Spleen (tissue), 11 donors: ENCODE measurements at regions not wholly inside any gene's neighbourhood (a gene's known extent, or its start where the extent isn't known, plus 50 kb on each side); places are given as distances from the start of the nearest gene placed in this dataset.

Experiments used
- DNase-seq: peaks from one replicate; pipeline ENCODE4 v3.0.0-alpha.2; 2020
- H3K27ac ChIP-seq, 8 donors: fragments of 200-600 bp; sonication (generic) in 7 of 8; 1 replicate in 4 of 8; 2 replicates in 4 of 8; pipeline versions ENCODE4 v1.5.0 to v1.8.0; 2016 to 2021; ENCODE audit warnings: inconsistent platforms in 4 of 8, mild to moderate bottlenecking in 4 of 8, moderate library complexity in 1 of 8
- H3K27me3 ChIP-seq, 7 donors: fragments of 200-600 bp; sonication (generic) in 6 of 7; replicated peaks in 1 of 7; 1 replicate in 4 of 7; 2 replicates in 3 of 7; pipeline versions ENCODE4 v1.5.0 to v1.8.0; 2016 to 2021; ENCODE audit warnings: inconsistent platforms in 3 of 7, mild to moderate bottlenecking in 1 of 7
- H3K36me3 ChIP-seq, 6 donors: fragments of 200-600 bp; sonication (generic) in 5 of 6; 1 replicate in 4 of 6; 2 replicates in 2 of 6; pipeline versions ENCODE4 v1.5.0 to v1.8.0; 2016 to 2021; ENCODE audit warnings: inconsistent platforms in 2 of 6
- H3K4me1 ChIP-seq, 6 donors: fragments of 200-600 bp; sonication (generic) in 5 of 6; 1 replicate in 3 of 6; 2 replicates in 3 of 6; pipeline versions ENCODE4 v1.5.0 to v1.8.0; 2016 to 2021; ENCODE audit warnings: inconsistent platforms in 3 of 6
- H3K4me3 ChIP-seq, 8 donors: fragments of 200-600 bp; sonication (generic) in 7 of 8; 1 replicate in 4 of 8; 2 replicates in 4 of 8; pipeline versions ENCODE4 v1.5.0 to v1.8.0; 2016 to 2021; ENCODE audit warnings: inconsistent platforms in 4 of 8, mild to moderate bottlenecking in 4 of 8, moderate library complexity in 2 of 8
- H3K9me3 ChIP-seq, 8 donors: fragments of 200-600 bp; sonication (generic) in 7 of 8; 1 replicate in 4 of 8; 2 replicates in 4 of 8; pipeline versions ENCODE4 v1.5.0 to v1.8.0; 2016 to 2021; ENCODE audit warnings: inconsistent platforms in 4 of 8
- CTCF ChIP-seq, 11 experiments: fragments of 200-600 bp in 7 of 11; fragments of 450-650 bp in 4 of 11; sonication (generic) in 4 of 11; IDR thresholded peaks in 8 of 11; conservative IDR thresholded peaks in 3 of 11; 1 replicate in 7 of 11; 2 replicates in 4 of 11; pipeline versions ENCODE4 v1.4.0 to v1.8.0; 2016 to 2021; ENCODE audit warnings: antibody characterized with exemption in 11 of 11, inconsistent platforms in 4 of 11, mild to moderate bottlenecking in 1 of 11
- POLR2A ChIP-seq, 3 donors: fragments of 450-650 bp; IDR thresholded peaks; one replicate each; pipeline ENCODE4 v1.5.1; 2017; ENCODE audit warnings: antibody characterized with exemption in 3 of 3, mild to moderate bottlenecking in 1 of 3
- POLR2AphosphoS5 ChIP-seq, 3 donors: sonication (generic); formaldehyde crosslinking; IDR thresholded peaks; one replicate each; pipeline ENCODE4 v1.5.1; 2017; ENCODE audit warnings: antibody characterized with exemption in 3 of 3
- WGBS, 5 donors: extraction: QIAGEN DNeasy Blood & Tissue Kit in 3 of 5; methylation state at CpG; one replicate each; pipeline versions ENCODE4 v1.1.5 to v1.1.7; 2013 to 2018; 5-methylcytosine and 5-hydroxymethylcytosine counted together
- intact Hi-C: fragments of 100-400 bp; cut with DNase I; formaldehyde crosslinking; loops from one replicate; pipeline ENCODE4 v1.15.0; 2023; ENCODE audit warnings: low total_unique reads
- donor health status: healthy with polysubstance abuse.
- donor health status: DM: no; HTN: no; CAD: no; lungs with moderate emphysema.
- donor health status: DM: no; HTN: no; CAD: no.
- donor health status: Bipolar disorder and iron deficiency.
- donor health status: healthy.
- donor health status: DM: no; HTN: no; CAD: no.
- donor health status: DM: yes; HTN: yes; CAD: no.

GRCh38 chr1:22262583-22262982, 119.7 kb upstream of the WNT4 start:
- H3K36me3 ChIP-seq: no peaks in the 10 kb centered on the region
- no peak overlapping the region for H3K4me3 ChIP-seq
- 34 to 64% (median 51%) methylated on average over 5 to 8 of the region's 8 CpGs; no CpG with 5 or more reads in 1 of the 5 donors for WGBS, 5 donors
- DNase-seq: no peak
- H3K9me3 ChIP-seq: no peaks in the 10 kb centered on the region
- TF ChIP-seq CTCF (IDR thresholded peaks at IDR 0.05 in 8 of 11, conservative IDR thresholded peaks at IDR 0.05 in 3 of 11) (no peak), POLR2AphosphoS5 (IDR thresholded peaks at IDR 0.05) (no peak), POLR2A (IDR thresholded peaks at IDR 0.05) (no peak)
- H3K27ac ChIP-seq: no peak overlapping the region
- intact Hi-C loops: no loop called here
- H3K4me1 ChIP-seq: peaks cover 0 to 14% (median 0%) of the 10 kb centered on the region in 6 donors
- peaks cover 0 to 39% (median 0%) of the 10 kb centered on the region in 7 donors for H3K27me3 ChIP-seq

GRCh38 chr1:22263359-22263758, 120.5 kb upstream of the WNT4 start:
- peaks cover 0 to 8% (median 0%) of the 10 kb centered on the region in 6 donors for H3K4me1 ChIP-seq

GRCh38 chr1:22264464-22265341, 121.8 kb upstream of the WNT4 start:
- H3K27ac ChIP-seq: no peak overlapping the region
- TF ChIP-seq POLR2AphosphoS5 (IDR thresholded peaks at IDR 0.05): no peak
- TF ChIP-seq CTCF (IDR thresholded peaks at IDR 0.05 in 8 of 11, conservative IDR thresholded peaks at IDR 0.05 in 3 of 11): no peak
- intact Hi-C loops: no loop called here
- 73 to 85% (median 79%) methylated on average over 15 of the region's 15 CpGs for WGBS, 5 donors
- H3K27me3 ChIP-seq: peaks cover 0 to 43% (median 0%) of the 10 kb centered on the region in 7 donors
- DNase-seq: no peak
- H3K36me3 ChIP-seq: no peaks in the 10 kb centered on the region
- H3K9me3 ChIP-seq: no peaks in the 10 kb centered on the region
- H3K4me3 ChIP-seq: no peak overlapping the region
- no peaks in the 10 kb centered on the region for H3K4me1 ChIP-seq

More at GRCh38 chr1:22263359-22263758, 120.5 kb upstream of the WNT4 start:
- no peak for DNase-seq
- TF ChIP-seq POLR2A (IDR thresholded peaks at IDR 0.05) (no peak), CTCF (IDR thresholded peaks at IDR 0.05 in 8 of 11, conservative IDR thresholded peaks at IDR 0.05 in 3 of 11) (no peak), POLR2AphosphoS5 (IDR thresholded peaks at IDR 0.05) (no peak)
- intact Hi-C loops: no loop called here
- H3K9me3 ChIP-seq: no peaks in the 10 kb centered on the region
- no peaks in the 10 kb centered on the region for H3K36me3 ChIP-seq
- no peak overlapping the region for H3K4me3 ChIP-seq
- 81 to 93% (median 86%) methylated on average over 3 to 10 of the region's 10 CpGs for WGBS, 5 donors
- peaks cover 0 to 40% (median 0%) of the 10 kb centered on the region in 7 donors for H3K27me3 ChIP-seq
- no peak overlapping the region for H3K27ac ChIP-seq

- H3K36me3 ChIP-seq: no peaks in the 10 kb centered on the region
- intact Hi-C loops: no loop called here
- no peak for TF ChIP-seq CTCF (IDR thresholded peaks at IDR 0.05 in 8 of 11, conservative IDR thresholded peaks at IDR 0.05 in 3 of 11)
- no peak for TF ChIP-seq POLR2A (IDR thresholded peaks at IDR 0.05)
- no peak for TF ChIP-seq POLR2AphosphoS5 (IDR thresholded peaks at IDR 0.05)
- 66 to 81% (median 74%) methylated on average over 6 of the region's 6 CpGs for WGBS, 5 donors
- no peak for DNase-seq
- no peak overlapping the region for H3K4me3 ChIP-seq
- no peaks in the 10 kb centered on the region for H3K4me1 ChIP-seq
- no peak overlapping the region for H3K27ac ChIP-seq
- H3K9me3 ChIP-seq: no peaks in the 10 kb centered on the region
- H3K27me3 ChIP-seq: peaks cover 0 to 43% (median 0%) of the 10 kb centered on the region in 7 donors
These were observed 123.2 kb upstream of the WNT4 start for GRCh38 chr1:22266141-22266540.
